Vagina (tissue), 2 donors: ENCODE measurements at regions not wholly inside any gene's neighbourhood (a gene's known extent, or its start where the extent isn't known, plus 50 kb on each side); places are given as distances from the start of the nearest gene placed in this dataset.

ENCODE experiments used
- POLR2A ChIP-seq, 2 donors: fragments of 450-650 bp; IDR thresholded peaks; one replicate each; pipeline ENCODE4 v1.6.1; 2017; ENCODE audit warnings: antibody characterized with exemption in 2 of 2, mild to moderate bottlenecking in 2 of 2, moderate library complexity in 2 of 2
- POLR2AphosphoS5 ChIP-seq, 2 donors: sonication (generic); formaldehyde crosslinking; IDR thresholded peaks; one replicate each; pipeline ENCODE4 v1.9.0; 2017; ENCODE audit warnings: antibody characterized with exemption in 2 of 2, mild to moderate bottlenecking in 2 of 2, low read depth in 1 of 2; ENCODE audit not compliant: insufficient read depth in 1 of 2

DNA sequence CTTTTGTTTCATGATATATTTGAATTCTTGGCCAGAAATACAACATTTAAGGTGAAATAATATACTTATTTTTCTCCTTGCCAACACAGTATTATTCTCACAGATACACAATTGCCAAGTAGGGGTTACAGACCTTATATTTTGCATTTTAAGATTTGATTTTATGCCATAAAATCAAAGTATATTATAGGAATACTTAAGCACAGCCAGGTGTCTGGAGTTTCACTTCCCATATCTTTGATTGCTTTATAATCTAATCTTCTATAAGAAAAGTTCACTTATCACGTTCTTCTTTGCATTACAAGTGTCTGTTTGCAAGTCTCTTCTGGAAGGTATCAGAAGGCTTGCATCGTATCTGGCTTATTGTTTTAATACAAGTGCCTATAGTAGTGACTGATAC lies 327.7 kb upstream of the MANEA start:
- TF ChIP-seq POLR2A (IDR thresholded peaks at IDR 0.05) (no peak), POLR2AphosphoS5 (IDR thresholded peaks at IDR 0.05; ENCODE audit: insufficient read depth in 1 of 2, low read depth in 1 of 2) (no peak)
